ENCODE measurements at regions not wholly inside any gene's neighbourhood (a gene's known extent, or its start where the extent isn't known, plus 50 kb on each side); places are given as distances from the start of the nearest gene placed in this dataset.

DNA sequence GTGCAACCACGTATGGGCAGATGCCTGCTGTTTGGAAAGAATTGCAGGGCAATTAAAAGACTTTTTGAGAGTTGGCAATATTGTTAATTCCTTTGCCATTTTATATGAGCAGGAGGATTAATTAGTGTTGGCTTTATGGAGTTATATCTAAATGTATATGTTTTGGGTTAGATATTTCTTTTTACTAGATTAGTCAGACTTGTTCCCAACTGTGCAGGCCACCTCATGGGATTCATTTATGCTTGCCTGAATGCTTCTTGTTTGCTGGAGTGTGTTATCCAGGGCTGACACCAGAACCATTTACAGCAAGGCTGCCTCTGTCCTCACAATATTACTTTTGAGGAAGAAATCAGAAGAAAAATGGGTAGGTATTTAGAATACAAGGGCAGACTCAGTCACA is 192.5 kb downstream of the KTN1 start:
- no peak for TF ChIP-seq CTCF (IDR thresholded peaks at IDR 0.05)
- no peak for TF ChIP-seq POLR2A (IDR thresholded peaks at IDR 0.05)

All from thyroid gland (tissue), 4 donors.